ENCODE measurements at regions not wholly inside any gene's neighbourhood (a gene's known extent, or its start where the extent isn't known, plus 50 kb on each side); places are given as distances from the start of the nearest gene placed in this dataset.

DNA sequence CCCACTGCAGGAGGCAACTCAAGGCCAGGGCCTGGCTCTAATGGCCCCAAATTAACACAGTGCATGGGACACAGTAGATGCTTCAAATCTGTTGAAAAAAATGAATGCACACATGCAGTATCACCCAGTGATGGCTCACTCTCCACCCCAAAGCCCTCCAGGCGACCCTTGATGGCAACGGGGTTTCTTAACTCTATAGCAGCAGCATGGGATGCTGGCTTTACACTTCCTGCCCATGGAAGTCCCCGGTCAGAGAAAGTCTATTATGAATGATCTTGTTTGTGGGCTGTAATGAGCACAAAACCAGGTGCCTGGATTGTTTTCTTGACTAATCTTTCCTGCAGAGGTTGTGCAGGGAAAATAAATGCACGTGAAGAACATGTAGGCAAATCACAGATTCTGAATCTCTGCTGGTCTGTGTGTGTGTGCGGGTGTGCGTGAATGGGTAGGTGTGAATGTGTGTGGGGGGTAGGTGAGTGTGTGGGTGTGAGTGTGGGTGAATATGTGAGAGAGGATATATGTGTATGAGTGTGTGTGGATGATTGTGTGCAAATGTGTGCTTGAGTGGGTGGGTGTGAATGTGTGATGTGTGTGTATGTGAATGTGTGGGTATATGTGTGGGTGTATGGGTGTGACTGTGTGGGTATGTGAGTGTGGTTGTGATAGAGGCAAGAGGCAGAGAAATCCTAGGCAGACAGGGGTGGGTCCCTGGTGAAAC is 60.1 kb upstream of the MLN start:
- DNase-seq (ENCODE audit: low read depth in 2 of 2), result no peak

DNA sequence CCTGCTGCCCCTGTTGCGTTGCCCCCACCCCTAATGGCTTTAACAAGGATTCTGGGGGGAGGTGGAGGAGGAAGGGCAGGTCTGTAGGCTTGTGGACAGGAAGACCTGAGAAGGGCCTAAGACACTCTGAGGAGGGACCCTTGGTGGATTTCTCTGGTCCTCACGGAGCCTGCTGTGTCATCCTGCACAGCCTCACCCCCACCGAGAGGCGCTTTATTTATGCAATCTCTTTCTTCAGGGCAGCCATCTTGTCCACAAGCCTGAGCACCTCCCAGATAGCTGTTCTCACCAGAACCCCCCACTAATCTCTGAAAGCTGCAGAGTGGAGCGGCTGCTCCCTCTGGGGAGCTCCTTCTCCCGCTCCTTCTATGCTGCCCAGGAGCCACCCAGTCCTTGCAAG is 59.3 kb upstream of the MLN start:
- DNase-seq (ENCODE audit: low read depth in 2 of 2), result no peak

DNA sequence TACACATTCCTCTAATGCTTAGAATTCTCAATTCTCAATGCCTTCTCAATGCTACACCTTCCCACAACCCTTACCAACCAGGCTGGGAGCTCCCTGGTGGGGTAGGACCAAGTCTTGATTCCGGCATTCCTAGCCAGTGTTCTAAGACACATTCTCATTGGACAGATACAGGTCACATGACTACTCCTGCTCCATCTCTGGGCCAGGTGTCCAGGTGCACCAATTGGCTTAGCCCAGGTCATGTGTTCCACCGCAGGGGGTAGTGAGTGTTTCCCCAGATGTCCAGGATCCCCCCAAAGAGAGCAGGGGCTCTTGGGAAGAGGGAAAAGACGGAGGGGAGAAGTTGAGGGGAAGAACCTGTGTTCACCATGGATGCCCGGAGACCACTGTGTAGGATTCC is 58.7 kb upstream of the MLN start:
- no peak for DNase-seq (ENCODE audit: low read depth in 2 of 2)

DNA sequence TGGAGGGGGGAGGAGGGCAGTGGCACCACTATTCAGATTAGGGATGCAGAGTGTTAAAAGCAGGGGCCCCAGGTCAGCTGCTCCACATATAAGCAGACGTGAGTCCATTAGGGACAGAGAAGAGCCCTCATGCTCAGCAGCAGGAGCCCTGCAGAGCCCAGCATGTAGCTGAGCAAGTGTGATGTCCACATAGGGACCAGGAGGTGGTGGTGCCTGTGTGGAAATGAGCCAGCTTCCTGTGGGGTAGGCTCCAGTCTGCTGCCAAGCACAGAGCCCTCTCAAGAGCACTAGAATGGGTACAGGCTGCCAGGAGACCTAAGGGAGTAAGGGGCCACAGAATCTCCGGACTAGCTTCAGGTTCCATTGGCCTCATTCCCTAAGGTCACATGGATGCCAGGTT is 57.9 kb upstream of the MLN start:
- no peak for DNase-seq (ENCODE audit: low read depth in 2 of 2)

DNA sequence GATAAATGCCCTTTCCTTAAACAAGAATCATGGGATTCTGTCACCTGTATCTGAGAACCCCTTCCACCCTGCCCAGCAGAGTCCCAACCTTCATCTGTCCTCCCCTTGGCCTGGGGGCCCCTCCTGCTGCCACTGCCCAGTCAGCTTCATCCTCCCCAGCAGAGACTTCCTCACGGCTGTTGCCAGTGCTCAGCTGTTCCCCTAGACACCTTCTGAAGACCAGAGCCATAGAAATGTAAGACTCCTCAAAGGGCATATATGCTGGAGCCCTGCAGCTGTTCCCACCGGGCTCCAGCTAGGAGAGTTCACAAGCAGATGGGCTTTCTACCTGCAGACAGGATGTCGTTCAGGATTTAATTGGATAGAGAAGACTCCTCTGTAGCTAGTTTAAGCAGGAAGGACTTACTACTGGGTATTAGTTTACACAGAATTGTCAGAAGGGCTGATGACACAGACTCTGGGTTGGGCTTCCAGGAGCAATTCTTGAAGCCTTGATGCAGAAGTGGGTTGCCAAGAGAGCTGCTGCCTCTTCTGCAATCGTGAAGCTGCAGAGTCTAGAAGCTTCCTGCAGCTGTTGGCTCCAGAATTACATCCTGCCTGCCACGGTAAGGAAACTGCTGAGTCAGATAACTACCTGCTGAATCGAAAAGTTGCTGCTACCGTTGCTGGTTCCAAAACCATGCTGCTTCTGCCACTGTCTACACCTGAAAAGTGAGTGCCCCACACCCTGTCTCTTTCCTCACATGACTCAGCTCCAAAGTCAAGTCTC is 57.1 kb upstream of the MLN start:
- DNase-seq (ENCODE audit: low read depth in 2 of 2), result no peak

DNA sequence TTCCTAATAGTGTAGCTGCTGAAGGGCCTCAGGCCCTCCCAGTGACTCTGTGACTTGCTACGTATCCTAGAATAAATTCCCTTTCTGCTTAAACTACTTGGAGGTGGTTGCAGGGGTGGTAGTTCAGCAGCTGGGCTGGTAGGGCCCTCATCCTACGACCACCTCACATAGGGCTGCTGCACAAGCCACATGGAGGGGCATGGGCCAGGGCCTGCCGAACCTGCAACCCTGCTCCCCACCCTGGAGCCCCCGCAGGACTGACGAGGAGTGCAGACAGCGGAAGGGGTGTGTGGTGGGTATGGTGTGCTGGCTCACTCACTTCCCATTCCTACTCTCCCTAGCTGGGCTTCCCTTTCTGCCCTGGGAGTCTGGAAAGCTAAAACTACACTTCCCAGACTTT is 56.2 kb upstream of the MLN start:
- no peak for DNase-seq (ENCODE audit: low read depth in 2 of 2)

DNA sequence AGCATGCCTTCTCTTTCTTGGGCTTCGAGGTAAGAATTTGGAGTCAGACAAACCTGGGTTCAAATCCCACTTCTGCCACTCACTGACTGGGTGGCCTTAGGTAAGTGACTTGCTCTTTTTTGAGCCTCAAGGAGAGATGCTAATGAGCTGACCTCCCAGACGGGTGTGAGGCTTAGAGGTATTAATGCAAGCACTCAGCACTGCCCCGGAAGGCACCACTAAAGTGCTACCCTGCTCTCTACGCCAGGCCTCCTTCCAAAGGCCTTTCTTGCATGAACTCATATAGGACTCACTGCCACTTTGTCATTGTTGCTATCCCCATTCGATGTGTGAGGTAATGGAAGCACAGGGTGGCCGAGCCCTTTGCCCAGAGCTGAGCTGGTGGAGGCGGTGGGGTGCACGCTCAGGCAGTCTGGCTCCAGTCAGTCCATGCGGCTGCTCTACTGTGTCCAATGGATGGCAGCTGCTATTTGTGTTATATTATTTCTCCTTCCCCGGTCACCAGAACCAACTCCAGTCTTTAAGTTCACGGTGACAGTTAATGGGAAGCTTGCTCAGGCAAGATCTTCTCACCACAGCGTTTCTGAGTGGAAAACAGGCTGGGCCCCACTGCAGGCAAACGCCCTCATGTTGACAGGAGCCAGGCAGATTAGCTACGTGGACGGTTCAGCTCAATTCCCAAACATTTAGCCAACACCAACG is 55.2 kb upstream of the MLN start:
- no peak for DNase-seq (ENCODE audit: low read depth in 2 of 2)

DNA sequence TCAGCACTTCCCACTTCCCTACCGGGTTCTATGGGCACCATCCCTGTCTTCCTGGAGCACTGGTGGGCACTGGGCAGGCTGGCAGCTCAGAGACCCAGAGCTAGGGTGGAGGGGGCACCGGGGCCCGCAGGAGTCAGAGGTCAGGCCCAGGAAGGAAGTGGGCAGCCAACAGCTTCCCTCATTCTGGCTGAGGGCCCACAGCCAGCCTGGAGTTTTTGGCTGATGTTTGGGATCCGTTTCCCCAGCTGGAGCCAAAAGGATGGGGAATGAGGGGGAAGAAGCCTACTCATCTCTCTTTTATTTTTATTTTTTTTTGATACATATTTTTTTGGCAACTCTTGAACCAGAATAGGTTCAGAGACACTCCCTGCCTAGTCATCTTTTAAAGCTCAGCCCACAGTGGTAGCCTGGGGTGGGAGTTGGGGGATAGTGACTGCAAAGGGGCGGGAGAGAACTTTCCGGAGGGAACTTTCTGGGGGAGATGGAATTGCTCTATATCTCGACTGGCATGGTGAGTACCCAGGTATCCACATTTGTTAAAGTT is 54.2 kb upstream of the MLN start:
- no peak for DNase-seq (ENCODE audit: low read depth in 2 of 2)

DNA sequence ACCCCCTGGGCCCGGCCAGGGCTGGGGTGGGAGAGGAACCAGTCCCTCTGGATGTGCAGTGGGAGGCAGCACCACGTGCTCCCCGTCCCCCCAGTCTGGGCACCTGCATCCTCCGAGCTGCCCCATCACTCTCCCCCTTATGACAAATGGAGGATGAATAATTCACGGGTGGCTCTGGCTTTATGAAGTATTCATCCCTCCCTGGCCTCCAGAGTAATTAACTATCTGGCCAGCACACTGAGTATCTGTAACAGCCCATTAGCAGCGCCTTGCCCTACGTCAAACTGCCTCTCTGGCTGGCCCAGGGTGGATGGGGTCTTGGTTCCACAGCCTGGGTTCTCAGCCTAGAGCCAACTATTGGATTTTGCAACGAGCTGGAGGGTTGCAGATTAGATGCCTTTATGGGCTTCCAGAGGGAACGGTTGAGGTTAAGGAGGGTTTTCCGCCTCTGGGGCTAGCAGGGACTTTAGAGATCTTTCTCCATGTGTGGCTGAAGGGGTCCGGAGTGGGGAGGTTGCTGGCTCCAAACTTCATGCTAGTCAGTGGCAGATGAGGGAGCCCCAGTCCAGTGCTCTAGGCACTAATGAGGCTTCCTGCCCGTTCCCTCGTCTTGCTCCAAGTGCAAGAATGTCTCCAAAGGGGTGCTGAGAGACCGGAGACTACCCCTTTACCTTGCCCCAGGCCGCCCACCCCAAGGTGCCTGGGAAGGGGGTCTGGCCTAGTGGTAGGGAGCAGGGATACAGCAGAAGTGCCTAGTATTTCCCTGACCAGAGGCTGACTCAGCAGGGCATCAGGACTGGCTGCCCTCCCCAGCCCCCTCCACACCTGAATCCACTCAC is 53.5 kb upstream of the MLN start:
- DNase-seq (ENCODE audit: low read depth in 2 of 2), result no peak

DNA sequence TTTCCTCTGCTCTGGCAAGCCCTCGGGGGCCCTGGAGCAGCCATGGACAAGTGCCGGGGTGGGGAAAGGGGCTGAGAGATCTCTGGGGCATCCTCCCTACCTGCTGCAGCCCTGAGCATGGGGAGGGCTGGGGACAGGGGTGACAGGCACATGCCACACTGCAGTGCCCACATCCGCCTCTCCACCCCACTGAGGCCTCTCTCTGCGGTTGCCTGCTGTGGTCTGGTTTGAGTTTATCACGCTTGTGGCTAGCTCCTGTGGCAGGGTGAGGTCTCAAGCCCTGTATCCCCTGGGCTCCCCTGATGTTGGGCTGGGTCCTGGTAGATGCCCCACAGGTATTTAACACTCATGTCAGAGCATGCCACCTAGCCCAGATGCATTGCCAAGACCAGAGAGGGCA is 52.9 kb upstream of the MLN start:
- DNase-seq (ENCODE audit: low read depth in 2 of 2), result peak; percentile 59 to 65

DNA sequence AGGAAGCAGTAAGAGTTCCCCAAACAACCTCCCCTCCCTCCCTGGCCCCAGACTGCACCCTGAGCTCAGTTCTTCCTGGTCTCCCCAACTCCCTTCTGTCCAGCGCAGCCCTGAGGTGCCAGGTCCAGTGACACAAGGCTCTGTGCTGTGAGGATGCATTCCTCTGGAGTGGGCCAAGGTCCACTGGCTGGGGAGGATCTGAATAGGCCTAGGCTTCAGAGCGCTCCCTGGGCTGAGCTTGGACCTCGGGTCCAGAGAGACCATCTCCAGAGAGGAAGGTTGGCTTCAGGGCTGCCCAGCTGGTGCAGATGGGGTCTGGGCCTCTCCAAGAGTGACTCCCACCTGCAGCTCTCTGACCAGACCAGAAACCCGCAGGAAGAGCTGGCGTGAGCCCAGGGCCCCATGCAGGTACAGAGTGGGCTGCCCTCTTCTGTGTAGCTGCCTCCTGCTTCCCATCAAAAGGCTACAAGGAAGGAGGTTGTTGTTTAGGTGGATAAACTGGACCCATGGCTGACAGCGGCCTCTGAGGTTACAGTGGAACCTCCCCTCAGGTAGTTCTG is 52.3 kb upstream of the MLN start:
- no peak for DNase-seq (ENCODE audit: low read depth in 2 of 2)

DNA sequence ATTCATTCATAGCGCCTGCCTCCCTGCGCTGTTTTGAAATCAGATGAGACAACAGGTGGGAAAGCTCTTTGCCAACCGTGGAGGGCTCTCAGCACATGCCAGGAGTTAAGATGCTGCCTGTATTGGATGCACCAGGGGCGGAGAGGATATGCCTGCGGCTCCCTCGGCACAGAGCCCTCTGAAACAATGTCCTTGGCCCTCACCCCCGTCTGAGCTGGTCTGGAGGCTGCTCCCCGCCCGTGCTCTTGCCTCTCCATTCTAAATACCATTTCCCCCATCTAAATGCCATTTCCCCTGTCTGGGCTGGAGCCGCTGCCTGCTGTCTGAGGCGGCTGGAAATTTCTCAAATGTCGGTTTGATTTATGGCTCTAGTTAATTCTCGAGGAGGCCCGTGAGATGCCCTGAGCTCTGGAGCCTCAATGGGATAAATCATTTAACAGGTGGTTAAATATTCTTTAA is 50.8 kb upstream of the MLN start:
- DNase-seq (ENCODE audit: low read depth in 2 of 2), result no peak

DNA sequence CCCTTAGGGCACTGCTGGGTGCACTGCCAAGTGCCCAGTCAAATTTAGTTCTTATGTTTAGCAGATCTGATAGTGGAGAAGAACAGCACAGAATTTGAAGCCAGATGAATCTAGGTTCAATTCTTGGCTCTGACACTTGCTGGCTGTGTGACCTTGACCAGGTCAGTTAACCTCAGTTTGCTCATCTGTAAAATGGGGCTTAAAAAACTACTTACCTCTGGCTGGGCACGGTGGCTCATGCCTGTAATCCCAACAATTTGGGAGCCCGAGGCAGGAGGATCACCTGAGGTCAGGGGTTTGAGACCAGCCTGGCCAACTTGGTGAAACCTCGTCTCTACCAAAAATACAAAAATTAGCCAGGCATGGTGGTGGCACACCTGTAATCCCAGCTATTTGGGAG is 49.9 kb upstream of the MLN start:
- no peak for DNase-seq (ENCODE audit: low read depth in 2 of 2)

Measured in stimulated activated CD4-positive, alpha-beta T cell treated with anti-CD3 and anti-CD28 coated beads, Interleukin-15, amount 100 ng/mL, for 48 hours (primary cell).